Middle frontal gyrus (tissue), 1 donor: ENCODE measurements at regions not wholly inside any gene's neighbourhood (a gene's known extent, or its start where the extent isn't known, plus 50 kb on each side); places are given as distances from the start of the nearest gene placed in this dataset.

Experiments
- DNase-seq: peaks from one replicate; pipeline ENCODE4 v3.0.0-alpha.2; 2015; ENCODE audit warnings: low spot score; ENCODE audit errors: extremely low spot score

DNA sequence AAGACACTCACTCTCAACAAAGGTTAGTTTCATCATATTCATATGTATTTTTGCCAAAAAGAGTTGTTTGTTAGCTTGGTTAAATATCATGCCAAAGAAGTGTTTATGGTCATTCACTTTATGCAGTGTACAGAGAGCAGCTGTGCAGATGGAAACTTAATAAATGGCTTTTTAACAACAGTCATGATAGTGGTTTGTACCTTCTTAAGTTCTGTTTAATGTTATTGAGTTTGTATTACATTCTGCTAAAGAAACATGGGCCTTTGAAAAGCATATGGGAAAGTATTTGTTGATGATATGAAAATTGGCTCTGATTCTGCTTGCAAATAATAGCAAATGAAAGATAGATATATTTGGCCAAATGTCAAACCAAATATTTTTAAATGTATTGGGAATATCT is 607.3 kb downstream of the NCAM2 start:
- DNase-seq: no peak

DNA sequence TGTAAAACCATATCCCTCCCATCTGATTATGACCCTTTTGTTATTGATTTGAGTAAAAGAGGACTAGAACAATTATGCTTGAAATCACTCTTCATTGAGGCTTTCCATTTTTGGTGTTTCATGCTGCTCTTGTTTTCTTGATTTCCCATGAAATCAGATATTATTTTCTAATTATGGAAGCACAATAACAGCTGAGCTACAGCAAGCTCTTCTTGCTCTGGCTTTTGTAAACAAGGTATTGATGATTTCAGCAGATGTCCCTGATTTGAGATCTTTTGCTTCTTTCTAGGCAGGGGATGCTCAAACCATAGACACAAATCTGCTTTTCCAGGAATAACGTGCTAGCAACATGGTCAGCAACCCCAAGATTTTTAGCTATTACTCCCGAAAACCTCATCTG is 607.8 kb downstream of the NCAM2 start:
- no peak for DNase-seq

DNA sequence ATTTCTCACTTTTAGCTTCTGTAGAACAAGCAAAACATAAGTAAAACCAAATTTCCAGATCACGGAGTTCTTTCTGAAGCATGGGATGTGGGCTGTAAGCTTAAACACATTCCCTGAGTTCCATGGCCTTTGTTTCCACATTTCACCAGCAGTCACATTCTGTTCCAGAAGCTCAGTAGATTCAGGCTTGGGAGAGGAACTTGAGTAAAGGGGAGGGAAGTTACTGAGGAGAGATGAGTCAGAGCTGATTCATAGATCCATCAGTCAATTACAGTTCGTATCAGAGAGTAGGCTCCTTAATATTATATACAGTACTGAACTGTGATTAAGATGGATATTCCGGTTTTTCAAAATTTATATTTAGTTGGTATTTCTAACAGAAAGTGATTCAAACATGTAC is 614.3 kb downstream of the NCAM2 start:
- DNase-seq: no peak

DNA sequence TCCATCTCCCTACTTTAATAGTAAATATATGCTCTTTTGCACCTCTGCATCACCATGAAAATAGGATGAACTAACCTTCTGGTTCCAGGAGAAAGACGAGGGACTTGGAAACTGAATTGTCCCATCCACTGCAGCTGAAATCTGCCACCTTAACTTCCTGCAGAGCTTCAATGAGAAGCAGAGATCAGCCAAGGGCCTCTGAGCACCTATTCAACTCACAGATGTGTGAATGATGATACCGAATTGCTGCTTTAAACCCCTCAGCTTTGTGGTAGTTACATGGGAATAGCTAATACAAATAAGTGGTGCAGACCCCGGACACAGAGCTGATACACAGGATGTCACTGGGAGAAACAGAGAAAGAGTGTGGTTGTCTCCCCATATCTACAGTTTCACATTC is 616.8 kb downstream of the NCAM2 start:
- DNase-seq: no peak

DNA sequence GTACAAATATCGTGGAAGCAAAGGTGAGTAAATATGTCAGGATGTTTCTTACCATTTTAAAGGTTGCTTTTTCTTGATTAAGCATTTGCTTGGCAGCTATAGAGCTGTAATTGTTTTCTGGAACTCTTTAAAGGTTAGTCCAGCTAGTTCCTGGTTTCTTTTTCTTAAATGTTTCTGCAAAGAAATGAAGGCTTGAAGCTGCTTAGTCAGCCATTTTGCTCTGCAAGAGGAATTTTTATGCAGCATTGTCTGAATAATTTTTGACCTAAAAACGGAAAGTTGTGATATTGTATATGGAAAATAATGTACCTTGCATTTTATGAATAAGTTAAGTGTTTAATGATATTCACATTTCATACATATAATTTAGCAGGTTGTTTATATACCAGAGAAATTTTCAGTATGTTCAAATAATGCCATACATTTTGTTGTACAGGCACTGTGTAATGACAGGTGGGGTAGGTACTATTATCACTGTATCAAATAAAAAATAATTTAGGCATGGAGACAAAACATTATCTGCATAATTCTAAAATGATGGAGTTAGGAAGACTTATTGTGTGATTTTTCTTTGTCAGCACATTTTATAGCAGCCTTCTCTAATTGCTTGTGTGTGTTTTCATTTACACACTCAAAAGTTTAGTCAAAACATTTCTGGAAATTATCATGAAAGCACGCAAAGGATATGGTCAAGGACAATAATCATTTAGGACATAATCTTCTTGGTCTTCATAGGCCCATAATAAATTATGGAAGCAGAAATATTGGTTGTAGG is 624.4 kb downstream of the NCAM2 start:
- DNase-seq: no peak

DNA sequence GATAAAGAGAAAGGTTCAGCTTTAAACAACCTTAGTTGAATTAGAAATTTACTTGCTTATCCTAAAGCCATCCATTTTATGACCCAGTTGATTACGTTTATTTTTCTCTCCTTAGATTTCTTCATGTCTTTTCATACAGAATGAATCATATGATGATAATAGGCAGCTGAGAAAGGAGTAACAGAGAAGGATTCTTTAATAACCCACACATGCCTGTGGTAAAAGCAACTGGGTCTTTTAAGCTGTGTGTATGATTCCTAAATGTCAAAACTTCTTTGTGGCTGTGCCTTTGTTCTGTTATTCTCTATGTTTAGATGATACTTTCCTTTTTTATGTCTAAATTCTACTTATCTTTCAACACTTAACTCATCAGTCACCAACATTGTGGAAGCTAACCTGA is 626.5 kb downstream of the NCAM2 start:
- DNase-seq: no peak

DNA sequence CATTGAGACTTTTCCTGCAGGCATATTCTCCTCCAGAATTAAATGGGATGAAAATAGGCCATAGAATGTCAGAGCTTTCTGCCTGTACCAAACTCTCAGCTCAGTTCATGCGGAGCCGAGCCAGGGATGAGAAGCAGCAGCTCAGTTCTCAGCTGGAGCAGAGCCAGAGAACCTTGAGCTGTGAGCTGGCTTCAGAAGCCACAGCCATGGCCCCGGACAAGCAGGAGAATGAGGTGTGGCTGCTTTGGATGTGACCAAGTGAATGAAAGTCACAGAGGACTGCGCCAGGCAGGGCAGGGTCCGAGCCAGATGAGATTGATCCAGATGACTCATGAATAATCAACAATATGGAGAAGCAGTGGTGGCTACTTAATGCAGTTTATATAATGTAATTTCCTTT is 633.8 kb downstream of the NCAM2 start:
- no peak for DNase-seq

DNA sequence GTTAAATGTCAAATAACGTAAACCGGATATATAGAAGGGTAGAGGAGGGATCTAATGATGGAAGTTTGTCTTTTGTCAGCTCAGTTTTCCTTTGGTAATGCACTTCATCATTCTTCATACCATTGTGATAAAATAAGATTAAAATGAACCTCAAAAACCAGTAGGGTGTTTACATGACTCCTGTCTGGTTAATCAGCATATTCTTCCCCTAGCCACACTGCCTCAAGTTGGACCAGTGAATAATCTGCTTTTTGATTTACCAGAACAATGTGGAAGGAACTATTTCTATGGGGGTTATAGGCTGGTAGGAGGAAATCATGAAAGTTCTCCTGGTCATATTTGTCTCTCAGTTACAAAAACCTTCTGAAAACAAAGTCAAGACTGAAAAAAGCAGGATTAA is 634.7 kb downstream of the NCAM2 start:
- DNase-seq: no peak

DNA sequence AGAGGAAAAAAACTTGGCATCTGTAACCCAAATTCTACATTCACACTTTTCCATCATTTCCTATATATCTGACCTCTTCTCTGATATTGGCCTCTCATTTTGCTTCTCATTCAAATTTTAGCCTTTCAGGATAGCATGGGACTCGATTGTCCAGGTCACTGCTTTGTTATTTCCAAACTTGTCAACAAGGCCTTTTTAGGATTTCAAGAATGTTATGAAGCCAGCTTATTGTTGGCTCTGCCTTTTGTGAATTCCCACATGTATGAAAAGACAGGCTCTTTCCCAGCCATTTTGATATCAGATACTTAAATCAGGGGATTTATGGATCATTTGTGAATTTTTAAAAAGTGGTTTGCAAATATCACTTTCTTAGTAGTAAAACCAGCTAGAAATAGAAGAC is 663.5 kb downstream of the NCAM2 start:
- DNase-seq: no peak

DNA sequence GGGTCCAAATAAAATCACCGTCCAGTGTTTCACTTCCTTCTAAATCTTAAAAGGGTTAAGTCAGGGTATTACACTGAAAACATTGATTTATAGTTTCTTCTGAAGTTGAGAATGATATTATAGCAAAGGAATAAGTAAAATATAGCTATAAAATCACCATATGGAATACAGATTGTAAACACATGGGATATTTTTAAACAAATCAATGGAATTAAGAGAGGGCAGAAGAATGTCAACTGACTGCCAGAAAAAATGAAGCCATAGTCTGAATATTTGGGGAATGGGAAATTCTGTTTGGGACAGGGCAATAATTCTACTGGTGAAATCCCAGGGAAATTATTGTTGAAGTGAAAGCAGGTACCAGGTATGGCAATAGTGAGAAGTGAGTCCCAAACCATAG is 664.6 kb downstream of the NCAM2 start:
- DNase-seq: no peak

DNA sequence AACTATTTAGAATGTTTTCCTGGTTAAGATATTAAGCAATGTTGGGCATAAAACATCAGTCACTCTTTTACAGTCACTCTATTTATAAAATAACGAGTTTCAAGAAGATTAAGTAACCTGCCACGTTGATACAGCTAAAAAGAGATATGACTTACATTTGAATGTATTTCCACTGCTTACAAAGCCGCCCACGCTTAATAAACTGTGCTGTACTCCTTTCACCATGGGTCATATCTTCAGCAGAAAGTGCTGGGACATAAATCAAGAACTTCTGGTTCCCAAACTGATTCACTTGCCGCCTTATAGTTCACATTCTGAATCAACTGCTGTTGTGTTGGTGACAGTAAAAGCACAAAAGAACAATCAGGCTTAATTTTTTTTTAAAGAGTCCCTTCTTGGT is 666.7 kb downstream of the NCAM2 start:
- no peak for DNase-seq

DNA sequence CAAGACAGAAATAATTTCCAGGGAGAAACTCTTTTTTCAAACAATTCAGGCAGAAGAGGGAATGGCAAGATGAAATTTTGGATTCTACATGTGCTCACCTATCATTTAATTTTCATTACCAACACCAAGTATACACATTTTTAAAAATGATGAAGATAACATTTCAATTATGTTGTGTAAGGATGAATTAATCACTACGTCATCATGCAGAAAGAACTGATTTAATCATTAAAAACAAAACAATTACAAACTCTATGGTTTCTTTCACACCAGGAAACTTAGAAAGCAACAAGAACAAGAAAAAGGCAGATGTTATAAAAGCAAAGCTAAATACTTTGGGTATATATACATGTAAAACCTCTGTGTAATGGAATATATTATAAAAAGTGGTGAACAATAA is 668.5 kb downstream of the NCAM2 start:
- no peak for DNase-seq

DNA sequence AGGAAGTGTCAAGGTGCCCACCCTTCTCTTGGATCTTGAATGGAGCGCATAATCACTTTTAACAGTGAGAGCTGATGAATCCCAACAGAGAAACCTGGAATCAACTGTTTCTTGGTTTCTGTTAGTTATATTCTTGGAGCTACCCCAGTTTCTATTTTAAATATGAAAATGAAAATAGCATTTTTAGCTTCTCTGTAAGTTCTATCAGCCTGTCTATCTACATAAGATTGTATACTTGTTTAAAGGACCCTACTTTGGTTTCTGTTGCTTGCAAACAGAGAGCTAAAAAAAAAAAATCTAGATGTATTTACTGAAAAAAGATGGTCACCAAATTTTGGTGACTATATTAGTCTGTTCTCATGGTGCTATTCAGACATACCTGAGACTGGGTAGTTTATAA is 670.0 kb downstream of the NCAM2 start:
- no peak for DNase-seq

DNA sequence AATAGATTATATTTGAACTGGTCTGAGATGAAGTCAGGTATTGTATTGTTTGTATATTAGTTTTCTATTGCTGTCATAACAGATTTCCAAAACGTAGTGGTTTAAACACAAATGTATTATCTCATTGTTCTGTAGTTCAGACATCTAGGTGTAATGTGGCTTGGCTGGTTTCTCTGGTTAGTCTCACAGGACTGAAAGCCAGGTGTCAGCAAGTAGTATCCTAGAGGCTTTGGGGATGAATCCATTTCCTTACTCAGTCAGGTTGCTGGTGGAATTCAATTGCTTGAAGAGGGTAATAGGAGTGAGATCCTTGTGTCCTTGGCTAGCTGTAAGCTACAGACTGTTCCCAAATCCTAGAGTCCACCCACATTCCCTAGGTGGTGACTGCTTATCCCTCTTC is 675.8 kb downstream of the NCAM2 start:
- no peak for DNase-seq

DNA sequence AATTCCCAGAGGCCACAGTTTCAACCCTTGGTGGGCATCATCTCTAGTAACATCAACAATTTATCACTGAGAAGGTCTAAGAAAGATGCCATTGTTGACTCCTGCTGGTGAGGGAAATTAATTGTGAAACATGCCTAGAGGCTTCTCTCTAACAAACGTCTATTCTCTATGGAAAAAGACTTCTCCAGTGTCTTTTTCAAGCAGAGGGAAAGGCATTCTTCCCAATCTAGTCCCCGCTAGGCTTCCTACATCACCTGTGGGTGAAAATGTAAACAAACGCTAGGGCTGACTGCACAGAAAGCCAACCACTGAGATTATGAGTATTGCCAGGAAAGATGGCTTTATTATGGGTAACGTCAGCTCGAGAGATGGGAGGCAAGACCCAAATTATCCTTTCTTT is 677.4 kb downstream of the NCAM2 start:
- DNase-seq: no peak

DNA sequence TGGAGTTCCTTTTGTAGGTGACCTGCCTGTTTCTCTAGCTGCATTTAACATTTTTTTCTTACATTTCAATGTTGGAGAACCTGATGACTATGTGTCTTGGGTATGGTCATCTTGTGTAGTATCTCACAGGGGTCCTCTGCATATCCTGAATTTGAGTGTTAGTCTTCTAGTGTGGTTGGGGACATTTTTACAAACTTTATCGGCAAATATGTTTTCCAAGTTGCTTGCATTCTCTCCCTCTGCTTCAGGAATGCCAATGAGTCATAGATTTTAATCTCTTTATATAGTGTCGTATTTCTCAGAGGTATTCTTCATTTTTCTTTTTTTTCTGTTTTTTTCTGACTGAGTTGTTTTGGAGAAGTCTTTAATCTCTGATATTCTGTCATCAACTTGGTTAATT is 684.0 kb downstream of the NCAM2 start:
- no peak for DNase-seq

DNA sequence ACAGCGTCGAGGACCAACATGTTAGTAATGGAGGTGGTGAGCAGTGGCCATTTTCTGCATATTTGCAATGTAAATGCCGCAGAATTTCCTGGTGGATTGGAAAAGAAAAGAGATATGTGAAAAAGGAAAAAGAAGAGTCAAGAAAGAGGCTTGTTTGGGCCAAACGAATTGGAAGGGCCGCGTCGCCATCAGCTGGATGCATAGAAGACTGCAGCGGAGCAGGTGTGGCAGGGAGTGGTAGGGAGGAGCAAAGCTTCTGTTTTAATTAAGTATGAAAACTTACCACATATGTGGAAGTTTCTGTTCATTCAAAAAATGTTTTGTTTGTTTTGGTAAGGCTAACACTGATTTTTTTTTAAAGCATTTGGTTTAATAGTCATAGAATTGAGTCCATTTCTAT is 690.7 kb downstream of the NCAM2 start:
- DNase-seq: no peak

DNA sequence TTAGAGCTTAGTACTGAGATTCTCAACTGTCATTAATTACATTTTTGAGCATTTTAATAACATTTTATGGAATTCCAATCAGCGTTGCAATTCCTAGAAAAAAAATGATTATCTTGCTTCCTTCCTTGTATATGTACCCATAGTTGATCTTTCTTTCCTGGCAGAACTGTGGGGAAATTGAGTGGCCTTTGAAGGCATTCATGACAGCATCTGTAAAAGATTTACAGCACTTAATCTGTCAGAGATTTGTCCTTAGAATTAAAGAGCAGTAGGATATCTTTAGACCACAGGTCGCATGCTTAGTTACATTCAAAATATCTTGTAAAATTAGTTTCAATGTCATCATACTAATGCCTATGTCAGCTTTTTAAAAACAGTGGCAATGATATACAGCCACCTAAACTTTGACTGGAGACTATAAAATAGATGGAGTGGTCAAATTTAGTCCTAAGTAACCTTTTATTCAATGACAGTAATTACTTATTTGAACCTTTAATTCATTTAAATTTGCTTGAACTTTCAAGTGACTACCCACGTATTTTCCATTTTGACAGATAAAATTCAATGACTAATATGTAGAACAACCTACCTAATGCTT is 692.0 kb downstream of the NCAM2 start:
- DNase-seq: no peak

DNA sequence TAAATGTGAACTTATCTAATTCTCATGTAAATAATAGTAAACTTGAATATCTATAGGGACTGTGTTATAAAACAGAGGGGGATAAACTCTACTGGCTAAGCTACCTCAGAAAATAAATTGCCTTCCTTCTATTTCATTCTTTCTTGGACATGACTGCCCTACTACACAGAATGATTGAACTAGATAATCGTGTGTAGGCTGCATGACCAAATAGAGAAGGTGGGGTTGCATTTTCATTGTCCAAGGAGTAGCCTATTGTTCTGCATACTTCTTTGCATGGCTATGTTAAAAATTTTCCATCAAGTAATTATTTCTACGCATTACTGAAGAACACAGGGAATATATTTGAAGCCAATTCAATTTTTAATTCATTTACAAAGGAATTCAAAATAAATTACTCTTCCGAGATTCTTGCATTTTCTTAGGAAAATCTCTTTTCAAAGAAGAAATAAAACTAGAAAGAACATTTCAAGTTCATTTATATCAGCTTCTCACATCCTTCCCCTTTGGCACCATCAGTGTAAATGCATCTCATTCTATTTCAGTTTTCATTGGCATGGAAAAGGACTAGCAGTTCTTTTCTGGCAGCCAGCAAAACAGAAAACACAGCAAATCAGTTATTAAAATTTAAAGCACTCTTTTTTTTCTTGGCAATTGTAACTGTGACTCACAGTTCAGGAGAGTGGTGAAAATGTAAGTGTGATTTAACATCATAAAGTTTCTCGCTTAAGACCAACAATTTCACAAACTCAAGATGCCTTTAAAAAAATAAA is 714.7 kb downstream of the NCAM2 start:
- DNase-seq: peak; percentile 51

DNA sequence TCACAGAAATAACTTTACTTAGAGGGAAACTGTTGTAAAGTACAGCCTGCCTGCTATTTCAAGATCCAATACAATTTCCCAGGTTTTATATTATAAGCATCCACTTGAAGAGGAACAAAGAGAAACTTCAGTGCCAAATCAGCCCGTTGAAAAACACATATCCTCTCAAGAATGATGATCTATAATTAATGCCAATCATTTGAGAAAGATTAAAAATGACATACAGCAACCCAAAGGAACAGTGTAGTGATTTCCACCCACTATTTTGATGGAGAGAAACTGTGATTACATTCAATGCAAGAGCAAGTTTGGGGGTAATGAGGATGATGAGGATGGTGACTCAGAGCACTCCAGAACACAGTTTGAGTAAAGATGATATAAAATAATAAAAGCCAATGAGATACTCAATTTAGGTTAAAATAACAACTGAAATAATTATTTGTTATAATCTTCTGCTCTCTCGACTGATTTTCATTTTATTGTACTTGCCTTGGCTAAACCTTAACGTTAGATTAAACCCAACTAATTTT is 715.5 kb downstream of the NCAM2 start:
- no peak for DNase-seq

DNA sequence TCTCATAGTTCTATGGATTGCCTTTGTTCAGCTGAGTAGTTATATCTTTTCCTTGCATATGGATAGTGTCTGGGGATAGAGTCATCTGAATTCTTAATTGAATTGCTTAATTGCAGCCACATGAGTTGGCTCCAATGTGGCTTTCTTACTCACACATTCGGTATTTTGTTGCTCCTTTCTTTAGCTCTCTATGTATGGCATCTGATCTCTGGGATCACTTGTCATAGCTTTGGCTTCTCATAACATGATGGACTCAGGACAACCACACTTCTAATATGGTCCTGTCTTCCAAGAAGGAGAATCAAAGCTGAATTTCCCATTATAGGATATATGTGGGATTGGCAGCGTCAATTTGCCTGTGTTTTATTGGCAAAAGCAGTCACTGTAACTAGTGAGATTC is 716.2 kb downstream of the NCAM2 start:
- DNase-seq: no peak

DNA sequence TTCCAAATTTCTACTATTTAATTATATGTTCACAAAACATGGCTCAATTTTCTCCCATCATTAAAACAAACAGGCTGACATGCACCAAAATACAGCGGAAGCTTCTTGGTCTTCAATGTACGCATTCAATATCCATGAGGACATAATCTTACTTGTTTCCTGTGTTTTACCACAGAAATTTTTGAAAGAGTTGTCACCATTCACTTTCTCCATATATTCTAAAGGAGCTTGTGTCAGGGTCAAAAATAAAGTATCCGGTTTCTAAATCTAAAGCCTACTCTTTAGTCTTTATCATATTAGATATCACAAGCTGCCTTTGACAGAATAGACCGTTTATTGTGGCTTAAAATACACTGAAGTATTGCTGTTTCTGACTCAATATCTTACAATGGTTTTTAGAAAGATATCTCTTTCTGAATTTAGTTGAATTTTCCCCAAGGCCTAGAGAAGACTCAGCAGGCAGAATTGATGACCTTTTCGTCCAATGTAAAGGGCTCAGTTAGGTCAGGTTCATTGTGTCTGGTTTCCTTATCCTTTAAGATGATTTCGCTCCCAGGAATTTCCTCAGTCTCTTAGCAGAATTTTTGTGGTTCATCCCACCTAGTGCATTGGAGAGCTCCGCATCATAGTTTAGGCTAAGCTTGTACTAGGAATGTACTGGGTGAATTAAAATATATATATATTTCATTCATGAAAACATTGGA is 717.2 kb downstream of the NCAM2 start:
- no peak for DNase-seq
